ENCODE measurements at regions not wholly inside any gene's neighbourhood (a gene's known extent, or its start where the extent isn't known, plus 50 kb on each side); places are given as distances from the start of the nearest gene placed in this dataset.

- Histone ChIP-seq H3K9me3 (replicated peaks; ENCODE audit: insufficient read depth, low read length) (no peaks in the 10 kb centered on the region), H3K4me2 (ENCODE audit: low read depth, low read length) (no peak overlapping the region), H3K27ac (ENCODE audit: low read length) (no peak overlapping the region), H3K9me2 (replicated peaks; ENCODE audit: insufficient read depth, low read length) (no peaks in the 10 kb centered on the region), H2AFZ (ENCODE audit: low read length) (no peak overlapping the region), H3F3A (ENCODE audit: insufficient read depth, low read length) (no peaks in the 10 kb centered on the region), H3K4me1 (ENCODE audit: low read length) (no peaks in the 10 kb centered on the region), H3K79me2 (ENCODE audit: low read length) (no peaks in the 10 kb centered on the region), H3K36me3 (replicated peaks; ENCODE audit: insufficient read depth, low read length) (no peaks in the 10 kb centered on the region), H3K9ac (ENCODE audit: low read length) (no peak overlapping the region), H4K20me1 (ENCODE audit: insufficient read depth, low read length) (no peaks in the 10 kb centered on the region), H3K4me3 (ENCODE audit: low read length) (no peak overlapping the region), H3K27me3 (replicated peaks; ENCODE audit: insufficient read depth, low read length) (no peaks in the 10 kb centered on the region)
- no peak for TF ChIP-seq CTCF (IDR thresholded peaks at IDR 0.05; ENCODE audit: low read length)
- no peak for TF ChIP-seq EZH2 (optimal IDR thresholded peaks at IDR 0.05; ENCODE audit: low read depth, low read length)
- TF ChIP-seq EZH2phosphoT487 (IDR thresholded peaks at IDR 0.05; ENCODE audit: low read length): no peak
- DNase-seq: no peak
Measured at GRCh38 chr2:126029316-126029715, 626.6 kb upstream of the GYPC start.

GRCh38 chr2:126038861-126039260, 617.1 kb upstream of the GYPC start:
- no peak overlapping the region for H3K9ac ChIP-seq (ENCODE audit: low read length)
- TF ChIP-seq EZH2 (optimal IDR thresholded peaks at IDR 0.05; ENCODE audit: low read depth, low read length) (no peak), EZH2phosphoT487 (IDR thresholded peaks at IDR 0.05; ENCODE audit: low read length) (no peak), CTCF (IDR thresholded peaks at IDR 0.05; ENCODE audit: low read length) (no peak)
- no peak overlapping the region for H3K27ac ChIP-seq (ENCODE audit: low read length)

GRCh38 chr2:126041391-126042047, 614.4 kb upstream of the GYPC start:
- H4K20me1 ChIP-seq (ENCODE audit: insufficient read depth, low read length): no peaks in the 10 kb centered on the region
- H3K27ac ChIP-seq (ENCODE audit: low read length): no peak overlapping the region
- no peak overlapping the region for H3K4me3 ChIP-seq (ENCODE audit: low read length)
- no peaks in the 10 kb centered on the region for H3K79me2 ChIP-seq (ENCODE audit: low read length)
- no peak overlapping the region for H3K4me2 ChIP-seq (ENCODE audit: low read depth, low read length)
- no peaks in the 10 kb centered on the region for H3K4me1 ChIP-seq (ENCODE audit: low read length)
- no peak overlapping the region for H3K9ac ChIP-seq (ENCODE audit: low read length)
- H3K9me3 ChIP-seq (replicated peaks; ENCODE audit: insufficient read depth, low read length): no peaks in the 10 kb centered on the region
- no peaks in the 10 kb centered on the region for H3K9me2 ChIP-seq (replicated peaks; ENCODE audit: insufficient read depth, low read length)
- DNase-seq: no peak
- TF ChIP-seq EZH2phosphoT487 (IDR thresholded peaks at IDR 0.05; ENCODE audit: low read length) (no peak), EZH2 (optimal IDR thresholded peaks at IDR 0.05; ENCODE audit: low read depth, low read length) (no peak)
- no peaks in the 10 kb centered on the region for H3K36me3 ChIP-seq (replicated peaks; ENCODE audit: insufficient read depth, low read length)
- no peaks in the 10 kb centered on the region for H3K27me3 ChIP-seq (replicated peaks; ENCODE audit: insufficient read depth, low read length)
- no peak overlapping the region for H2AFZ ChIP-seq (ENCODE audit: low read length)
- no peaks in the 10 kb centered on the region for H3F3A ChIP-seq (ENCODE audit: insufficient read depth, low read length)

More at GRCh38 chr2:126038861-126039260, 617.1 kb upstream of the GYPC start:
- H3K9me3 ChIP-seq (replicated peaks; ENCODE audit: insufficient read depth, low read length): no peaks in the 10 kb centered on the region
- H3K27me3 ChIP-seq (replicated peaks; ENCODE audit: insufficient read depth, low read length): no peaks in the 10 kb centered on the region
- no peak overlapping the region for H2AFZ ChIP-seq (ENCODE audit: low read length)
- H4K20me1 ChIP-seq (ENCODE audit: insufficient read depth, low read length): no peaks in the 10 kb centered on the region
- H3K4me1 ChIP-seq (ENCODE audit: low read length): no peaks in the 10 kb centered on the region
- no peak for DNase-seq
- H3K79me2 ChIP-seq (ENCODE audit: low read length): no peaks in the 10 kb centered on the region
- no peak overlapping the region for H3K4me3 ChIP-seq (ENCODE audit: low read length)
- H3F3A ChIP-seq (ENCODE audit: insufficient read depth, low read length): no peaks in the 10 kb centered on the region
- H3K36me3 ChIP-seq (replicated peaks; ENCODE audit: insufficient read depth, low read length): no peaks in the 10 kb centered on the region
- H3K9me2 ChIP-seq (replicated peaks; ENCODE audit: insufficient read depth, low read length): no peaks in the 10 kb centered on the region
- no peak overlapping the region for H3K4me2 ChIP-seq (ENCODE audit: low read depth, low read length)

- H3K9me3 ChIP-seq (replicated peaks; ENCODE audit: insufficient read depth, low read length): no peaks in the 10 kb centered on the region
- H3K9me2 ChIP-seq (replicated peaks; ENCODE audit: insufficient read depth, low read length): no peaks in the 10 kb centered on the region
- no peaks in the 10 kb centered on the region for H4K20me1 ChIP-seq (ENCODE audit: insufficient read depth, low read length)
- H3F3A ChIP-seq (ENCODE audit: insufficient read depth, low read length): no peaks in the 10 kb centered on the region
- no peak overlapping the region for H3K4me2 ChIP-seq (ENCODE audit: low read depth, low read length)
- no peak overlapping the region for H3K27ac ChIP-seq (ENCODE audit: low read length)
- no peaks in the 10 kb centered on the region for H3K27me3 ChIP-seq (replicated peaks; ENCODE audit: insufficient read depth, low read length)
- H3K36me3 ChIP-seq (replicated peaks; ENCODE audit: insufficient read depth, low read length): no peaks in the 10 kb centered on the region
- TF ChIP-seq CTCF (IDR thresholded peaks at IDR 0.05; ENCODE audit: low read length) (no peak), EZH2 (optimal IDR thresholded peaks at IDR 0.05; ENCODE audit: low read depth, low read length) (no peak), EZH2phosphoT487 (IDR thresholded peaks at IDR 0.05; ENCODE audit: low read length) (no peak)
- H3K79me2 ChIP-seq (ENCODE audit: low read length): no peaks in the 10 kb centered on the region
- no peaks in the 10 kb centered on the region for H3K4me1 ChIP-seq (ENCODE audit: low read length)
- no peak for DNase-seq
- no peak overlapping the region for H2AFZ ChIP-seq (ENCODE audit: low read length)
- no peak overlapping the region for H3K9ac ChIP-seq (ENCODE audit: low read length)
- H3K4me3 ChIP-seq (ENCODE audit: low read length): no peak overlapping the region
Measured at GRCh38 chr2:126042089-126042488, 613.9 kb upstream of the GYPC start.
